HG03175 (cell line): ENCODE measurements at regions not wholly inside any gene's neighbourhood (a gene's known extent, or its start where the extent isn't known, plus 50 kb on each side); places are given as distances from the start of the nearest gene placed in this dataset.

ENCODE experiments used
- ATAC-seq: cut with Tn5 transposase; IDR thresholded peaks from one replicate; pipeline ENCODE4 v1.9.1; 2021; ENCODE audit warnings: mild to moderate bottlenecking, moderate library complexity; ENCODE audit not compliant: unreplicated experiment

GRCh38 chr6:18667612-18668011, 280.5 kb downstream of the RNF144B start:
- no peak for ATAC-seq

GRCh38 chr6:18668994-18669393, 281.8 kb downstream of the RNF144B start:
- no peak for ATAC-seq

GRCh38 chr6:18672852-18673251, 285.7 kb downstream of the RNF144B start:
- no peak for ATAC-seq

- ATAC-seq, result no peak
Measured at GRCh38 chr6:18674346-18674745, 287.2 kb downstream of the RNF144B start.

- no peak for ATAC-seq
Measured at GRCh38 chr6:18675881-18676280, 288.7 kb downstream of the RNF144B start.

- no peak for ATAC-seq
Measured at GRCh38 chr6:18676548-18676947, 289.4 kb downstream of the RNF144B start.

GRCh38 chr6:18680842-18681241, 293.7 kb downstream of the RNF144B start:
- no peak for ATAC-seq

GRCh38 chr6:18681832-18682503, 294.8 kb downstream of the RNF144B start:
- no peak for ATAC-seq

GRCh38 chr6:18684343-18684742, 297.2 kb downstream of the RNF144B start:
- ATAC-seq, result no peak

GRCh38 chr6:18692929-18693685, 306.0 kb downstream of the RNF144B start:
- no peak for ATAC-seq

- no peak for ATAC-seq
Measured at GRCh38 chr6:18693881-18694280, 306.7 kb downstream of the RNF144B start.

- ATAC-seq, result no peak
Measured at GRCh38 chr6:18703546-18703945, 316.4 kb downstream of the RNF144B start.

- no peak for ATAC-seq
Measured at GRCh38 chr6:18707714-18708439, 320.7 kb downstream of the RNF144B start.

GRCh38 chr6:18712595-18712994, 325.4 kb downstream of the RNF144B start:
- ATAC-seq, result no peak

GRCh38 chr6:18720075-18720474, 332.9 kb downstream of the RNF144B start:
- no peak for ATAC-seq

GRCh38 chr6:18724056-18724455, 336.9 kb downstream of the RNF144B start:
- ATAC-seq, result no peak

GRCh38 chr6:18725449-18725848, 338.3 kb downstream of the RNF144B start:
- no peak for ATAC-seq

- no peak for ATAC-seq
Measured at GRCh38 chr6:18733921-18734550, 346.9 kb downstream of the RNF144B start.

- ATAC-seq, result no peak
Measured at GRCh38 chr6:18741741-18742140, 354.6 kb downstream of the RNF144B start.

- ATAC-seq, result no peak
Measured at GRCh38 chr6:18742406-18742805, 355.3 kb downstream of the RNF144B start.

GRCh38 chr6:18746727-18747126, 359.6 kb downstream of the RNF144B start:
- no peak for ATAC-seq
